Left ventricle myocardium inferior (tissue), 1 donor: ENCODE measurements at regions not wholly inside any gene's neighbourhood (a gene's known extent, or its start where the extent isn't known, plus 50 kb on each side); places are given as distances from the start of the nearest gene placed in this dataset.

Experiments used
- DNase-seq: peaks from one replicate; pipeline ENCODE4 v3.0.0-alpha.2; 2020
- H3K27ac ChIP-seq: fragments of 200-600 bp; replicated peaks from 2 replicates; pipeline ENCODE4 v1.8.0; 2021
- H3K27me3 ChIP-seq: fragments of 200-600 bp; 2 replicates; pipeline ENCODE4 v1.8.0; 2021; ENCODE audit warnings: low read depth
- H3K36me3 ChIP-seq: fragments of 200-600 bp; 2 replicates; pipeline ENCODE4 v1.8.0; 2021
- H3K4me1 ChIP-seq: fragments of 200-600 bp; 2 replicates; pipeline ENCODE4 v1.8.0; 2021
- H3K4me3 ChIP-seq: fragments of 200-600 bp; 2 replicates; pipeline ENCODE4 v1.8.0; 2021; ENCODE audit warnings: mild to moderate bottlenecking, moderate library complexity
- H3K9me3 ChIP-seq: fragments of 200-600 bp; replicated peaks from 2 replicates; pipeline ENCODE4 v1.8.0; 2021
- CTCF ChIP-seq: fragments of 200-600 bp; IDR thresholded peaks from 2 replicates; pipeline ENCODE4 v1.8.0; 2021; ENCODE audit warnings: antibody characterized with exemption, mild to moderate bottlenecking, borderline replicate concordance
- intact Hi-C: fragments of 100-400 bp; cut with micrococcal nuclease; formaldehyde crosslinking; loops from one replicate; pipeline ENCODE4 v1.11.0; 2022
- donor health status: DM: no; HTN: yes; CAD: no; lungs with severe emphysema.

- Histone ChIP-seq H3K27ac (no peak overlapping the region), H3K4me3 (no peak overlapping the region), H3K36me3 (no peaks in the 10 kb centered on the region), H3K4me1 (no peaks in the 10 kb centered on the region), H3K9me3 (no peaks in the 10 kb centered on the region), H3K27me3 (no peaks in the 10 kb centered on the region)
- intact Hi-C loops, result no loop called here
- no peak for DNase-seq
- TF ChIP-seq CTCF, result no peak
Measured at GRCh38 chr14:30118992-30119640, 191.5 kb upstream of the PRKD1 start.

- Histone ChIP-seq H3K36me3 (no peaks in the 10 kb centered on the region), H3K4me1 (no peaks in the 10 kb centered on the region), H3K27ac (no peak overlapping the region), H3K4me3 (no peak overlapping the region), H3K27me3 (no peaks in the 10 kb centered on the region), H3K9me3 (no peaks in the 10 kb centered on the region)
- TF ChIP-seq CTCF, result no peak
- DNase-seq, result no peak
- intact Hi-C loops, result no loop called here
Measured at GRCh38 chr14:30125322-30125979, 197.8 kb upstream of the PRKD1 start.

GRCh38 chr14:30129807-30130206, 202.2 kb upstream of the PRKD1 start:
- TF ChIP-seq CTCF, result no peak
- H3K4me1 ChIP-seq, result no peaks in the 10 kb centered on the region
- H3K9me3 ChIP-seq, result no peaks in the 10 kb centered on the region
- no peaks in the 10 kb centered on the region for H3K27me3 ChIP-seq
- DNase-seq, result no peak
- no peak overlapping the region for H3K4me3 ChIP-seq
- no peaks in the 10 kb centered on the region for H3K36me3 ChIP-seq
- intact Hi-C loops, result no loop called here
- H3K27ac ChIP-seq, result no peak overlapping the region

GRCh38 chr14:30131581-30132097, 204.0 kb upstream of the PRKD1 start:
- Histone ChIP-seq H3K27ac (no peak overlapping the region), H3K4me3 (no peak overlapping the region), H3K9me3 (no peaks in the 10 kb centered on the region), H3K27me3 (no peaks in the 10 kb centered on the region), H3K4me1 (no peaks in the 10 kb centered on the region), H3K36me3 (no peaks in the 10 kb centered on the region)
- intact Hi-C loops, result no loop called here
- DNase-seq, result no peak
- TF ChIP-seq CTCF, result no peak

- TF ChIP-seq CTCF, result no peak
- intact Hi-C loops, result no loop called here
- no peaks in the 10 kb centered on the region for H3K27me3 ChIP-seq
- no peak overlapping the region for H3K27ac ChIP-seq
- H3K4me3 ChIP-seq, result no peak overlapping the region
- no peaks in the 10 kb centered on the region for H3K9me3 ChIP-seq
- H3K4me1 ChIP-seq, result no peaks in the 10 kb centered on the region
- no peaks in the 10 kb centered on the region for H3K36me3 ChIP-seq
- DNase-seq, result no peak
Measured at GRCh38 chr14:30132196-30132595, 204.5 kb upstream of the PRKD1 start.
